GM23248 (cell line): ENCODE measurements at regions not wholly inside any gene's neighbourhood (a gene's known extent, or its start where the extent isn't known, plus 50 kb on each side); places are given as distances from the start of the nearest gene placed in this dataset.

Experiments
- EZH2 ChIP-seq: fragments of 200-600 bp; sonication (generic); IDR thresholded peaks from 2 replicates; pipeline ENCODE4 v1.6.1; 2018; ENCODE audit warnings: antibody characterized with exemption, mild to moderate bottlenecking; ENCODE audit not compliant: insufficient read depth, poor library complexity, severe bottlenecking
- EZH2phosphoT487 ChIP-seq: fragments of 200-600 bp; sonication (generic); IDR thresholded peaks from 2 replicates; pipeline ENCODE4 v1.6.1; 2018; ENCODE audit warnings: antibody characterized with exemption, moderate library complexity, mild to moderate bottlenecking, low read depth; ENCODE audit not compliant: insufficient read depth

DNA sequence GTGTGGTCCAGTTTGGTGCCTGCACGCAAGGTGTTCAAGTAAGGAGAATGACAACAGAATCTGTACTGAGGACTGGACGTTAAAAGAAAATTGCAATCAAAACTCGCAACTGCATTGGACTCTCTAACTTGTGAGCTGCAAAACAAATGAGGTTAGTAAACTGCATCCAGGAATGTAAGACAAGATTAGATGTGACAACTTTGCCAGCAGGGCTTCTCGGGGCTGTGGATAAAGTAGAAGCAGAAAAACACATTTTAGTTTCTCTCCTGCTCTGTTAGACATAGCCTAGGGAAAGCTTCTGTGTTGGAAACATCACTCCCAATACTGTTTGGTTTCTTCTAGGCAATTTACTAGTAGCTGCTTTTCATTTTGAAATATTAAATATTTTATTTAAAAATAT lies 338.2 kb upstream of the NAV3 start:
- TF ChIP-seq EZH2: no peak
- no peak for TF ChIP-seq EZH2phosphoT487
